GM21390 (cell line): ENCODE measurements at regions not wholly inside any gene's neighbourhood (a gene's known extent, or its start where the extent isn't known, plus 50 kb on each side); places are given as distances from the start of the nearest gene placed in this dataset.

Source experiments
- ATAC-seq: cut with Tn5 transposase; IDR thresholded peaks from one replicate; pipeline ENCODE4 v1.9.1; 2021; ENCODE audit not compliant: unreplicated experiment

GRCh38 chr10:129108378-129108777 is 358.7 kb upstream of the MGMT start:
- no peak for ATAC-seq

GRCh38 chr10:129108994-129109393 is 358.0 kb upstream of the MGMT start:
- ATAC-seq = no peak

- no peak for ATAC-seq
Observed at GRCh38 chr10:129110780-129111179, 356.3 kb upstream of the MGMT start.

GRCh38 chr10:129111922-129112321 is 355.1 kb upstream of the MGMT start:
- ATAC-seq = no peak

GRCh38 chr10:129114588-129114987 is 352.5 kb upstream of the MGMT start:
- no peak for ATAC-seq

GRCh38 chr10:129116371-129116770 is 350.7 kb upstream of the MGMT start:
- ATAC-seq = no peak

- no peak for ATAC-seq
Observed at GRCh38 chr10:129120441-129120840, 346.6 kb upstream of the MGMT start.

GRCh38 chr10:129122846-129123245 is 344.2 kb upstream of the MGMT start:
- ATAC-seq = no peak

GRCh38 chr10:129123428-129123827 is 343.6 kb upstream of the MGMT start:
- ATAC-seq = no peak

- ATAC-seq = no peak
Observed at GRCh38 chr10:129126982-129127381, 340.1 kb upstream of the MGMT start.

- ATAC-seq = no peak
Observed at GRCh38 chr10:129131457-129132132, 335.4 kb upstream of the MGMT start.

- ATAC-seq = no peak
Observed at GRCh38 chr10:129133856-129134255, 333.2 kb upstream of the MGMT start.

- ATAC-seq = no peak
Observed at GRCh38 chr10:129134371-129134770, 332.7 kb upstream of the MGMT start.

GRCh38 chr10:129135624-129136023 is 331.4 kb upstream of the MGMT start:
- ATAC-seq = no peak

- no peak for ATAC-seq
Observed at GRCh38 chr10:129136074-129136473, 331.0 kb upstream of the MGMT start.

GRCh38 chr10:129136951-129137350 is 330.1 kb upstream of the MGMT start:
- no peak for ATAC-seq

GRCh38 chr10:129140921-129141885 is 325.8 kb upstream of the MGMT start:
- ATAC-seq = no peak

GRCh38 chr10:129151281-129151680 is 315.8 kb upstream of the MGMT start:
- ATAC-seq = no peak

GRCh38 chr10:129156406-129156805 is 310.6 kb upstream of the MGMT start:
- no peak for ATAC-seq

GRCh38 chr10:129157185-129157584 is 309.9 kb upstream of the MGMT start:
- no peak for ATAC-seq

GRCh38 chr10:129161150-129161549 is 305.9 kb upstream of the MGMT start:
- ATAC-seq = no peak

GRCh38 chr10:129163531-129163930 is 303.5 kb upstream of the MGMT start:
- ATAC-seq = no peak
